22Rv1 (cell line): ENCODE measurements at regions not wholly inside any gene's neighbourhood (a gene's known extent, or its start where the extent isn't known, plus 50 kb on each side); places are given as distances from the start of the nearest gene placed in this dataset.

Experiments used
- H3K27ac ChIP-seq: fragments of 450-650 bp; 2 replicates; pipeline ENCODE4 v1.5.1; 2017
- ZFX ChIP-seq: fragments of 450-650 bp; IDR thresholded peaks from 2 replicates; pipeline ENCODE4 v1.6.1; 2017; ENCODE audit warnings: antibody characterized with exemption, borderline replicate concordance
- TF ChIP-seq, protein P1 (sequence below): fragments of 450-650 bp; IDR thresholded peaks from 2 replicates; pipeline ENCODE4 v1.5.1; 2017; ENCODE audit warnings: mild to moderate bottlenecking

DNA sequence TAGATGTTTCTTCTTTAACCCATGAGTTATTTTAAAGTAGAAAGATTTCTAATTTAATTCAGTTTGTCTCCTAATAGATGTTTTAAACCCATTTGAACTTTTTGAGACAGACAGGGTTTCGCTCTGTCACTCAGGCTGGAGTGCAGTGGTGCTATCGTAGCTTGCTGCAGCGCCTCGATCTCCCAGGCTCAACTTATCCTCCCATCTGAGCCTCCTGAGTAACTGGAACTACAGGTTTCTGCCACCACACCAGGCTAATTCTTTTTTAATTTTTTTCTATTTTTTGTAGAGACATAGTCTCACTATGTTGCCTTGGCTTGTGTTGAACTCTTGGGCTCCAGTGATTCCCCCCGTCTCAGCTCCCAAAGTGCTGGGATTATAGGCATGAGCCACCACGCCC is 53.0 kb upstream of the RAB18 start:
- TF ChIP-seq, protein P1, sequence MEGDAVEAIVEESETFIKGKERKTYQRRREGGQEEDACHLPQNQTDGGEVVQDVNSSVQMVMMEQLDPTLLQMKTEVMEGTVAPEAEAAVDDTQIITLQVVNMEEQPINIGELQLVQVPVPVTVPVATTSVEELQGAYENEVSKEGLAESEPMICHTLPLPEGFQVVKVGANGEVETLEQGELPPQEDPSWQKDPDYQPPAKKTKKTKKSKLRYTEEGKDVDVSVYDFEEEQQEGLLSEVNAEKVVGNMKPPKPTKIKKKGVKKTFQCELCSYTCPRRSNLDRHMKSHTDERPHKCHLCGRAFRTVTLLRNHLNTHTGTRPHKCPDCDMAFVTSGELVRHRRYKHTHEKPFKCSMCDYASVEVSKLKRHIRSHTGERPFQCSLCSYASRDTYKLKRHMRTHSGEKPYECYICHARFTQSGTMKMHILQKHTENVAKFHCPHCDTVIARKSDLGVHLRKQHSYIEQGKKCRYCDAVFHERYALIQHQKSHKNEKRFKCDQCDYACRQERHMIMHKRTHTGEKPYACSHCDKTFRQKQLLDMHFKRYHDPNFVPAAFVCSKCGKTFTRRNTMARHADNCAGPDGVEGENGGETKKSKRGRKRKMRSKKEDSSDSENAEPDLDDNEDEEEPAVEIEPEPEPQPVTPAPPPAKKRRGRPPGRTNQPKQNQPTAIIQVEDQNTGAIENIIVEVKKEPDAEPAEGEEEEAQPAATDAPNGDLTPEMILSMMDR = no peak
- no peak overlapping the region for H3K27ac ChIP-seq

DNA sequence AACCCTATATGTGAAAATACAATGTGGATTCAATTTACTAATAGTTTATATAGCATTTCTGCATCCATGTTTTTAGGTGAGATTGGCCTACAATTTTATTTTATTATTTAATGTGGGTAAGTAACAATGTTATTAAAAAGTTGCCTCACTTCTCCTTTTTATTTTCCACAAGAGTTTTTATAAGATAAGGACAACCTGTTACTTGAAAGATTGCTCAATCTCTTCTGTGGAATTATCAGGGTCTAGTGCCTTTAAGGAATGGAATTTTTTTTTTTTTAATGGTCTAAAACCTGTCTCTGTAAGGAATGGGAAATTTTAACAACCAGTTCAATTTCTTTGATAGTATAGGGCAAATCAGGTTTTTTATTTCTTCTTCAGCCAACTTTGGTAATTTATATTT is 53.9 kb upstream of the RAB18 start:
- H3K27ac ChIP-seq = no peak overlapping the region
- TF ChIP-seq, protein P1 = no peak
- TF ChIP-seq ZFX = no peak

DNA sequence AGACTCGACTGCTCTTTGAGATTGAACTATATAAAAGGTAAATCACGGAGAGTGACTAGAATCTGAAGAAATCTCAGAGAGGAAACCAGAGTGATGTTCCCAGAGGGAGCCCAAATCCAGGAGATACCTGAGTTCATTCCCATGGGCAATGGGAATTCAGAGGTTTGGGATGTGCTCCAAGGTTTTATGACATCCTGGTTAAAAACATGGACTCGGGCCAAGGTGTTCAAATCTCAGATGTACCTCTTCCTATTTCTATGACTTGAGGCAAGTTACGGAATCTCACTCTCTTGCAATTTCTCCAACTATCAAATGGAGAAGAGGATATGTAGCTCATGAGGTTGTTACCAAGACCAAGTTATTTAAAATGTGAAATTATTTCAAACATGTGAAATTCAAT is 54.5 kb upstream of the RAB18 start:
- H3K27ac ChIP-seq = no peak overlapping the region
- TF ChIP-seq, protein P1 = no peak
- TF ChIP-seq ZFX = no peak

DNA sequence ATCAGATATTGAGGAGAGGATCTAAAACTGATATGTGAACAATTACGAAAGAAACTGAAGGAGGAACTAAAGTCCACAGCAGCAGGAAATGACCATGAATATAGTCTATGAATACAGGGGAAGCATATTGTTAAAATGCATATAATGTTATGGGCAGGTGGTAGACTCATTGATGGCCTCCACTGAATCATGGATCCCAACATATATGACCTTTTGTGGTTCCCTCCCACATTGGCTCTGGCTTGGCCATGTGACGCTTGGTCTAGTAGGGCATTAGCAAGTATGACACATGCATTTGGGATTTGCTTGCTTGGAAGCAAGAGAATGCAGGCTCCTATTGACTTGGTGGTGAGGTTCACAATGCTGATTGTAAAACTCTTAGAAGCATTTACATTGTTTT is 55.2 kb upstream of the RAB18 start:
- no peak for TF ChIP-seq ZFX
- TF ChIP-seq, protein P1 = no peak
- no peak overlapping the region for H3K27ac ChIP-seq

DNA sequence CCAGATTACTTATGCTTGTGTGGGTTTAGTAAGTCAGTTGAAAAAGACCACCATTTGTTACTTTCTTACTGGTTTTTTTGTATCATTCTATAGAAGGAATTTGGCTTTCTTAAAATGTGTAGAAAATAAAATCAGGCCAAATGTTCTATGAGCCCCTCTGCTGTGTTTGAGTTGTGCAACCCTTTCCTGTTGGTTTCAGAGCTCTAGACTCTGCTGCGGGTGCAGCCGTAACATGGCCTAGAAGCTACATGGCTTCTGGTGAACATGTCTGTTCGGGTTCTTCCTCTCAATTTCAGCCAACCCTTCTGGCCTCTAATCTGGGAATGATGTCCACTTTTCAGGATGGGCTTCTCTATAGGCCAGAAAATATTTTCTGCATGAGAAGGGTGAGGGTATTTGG is 56.6 kb upstream of the RAB18 start:
- TF ChIP-seq, protein P1 = no peak
- TF ChIP-seq ZFX = no peak
- H3K27ac ChIP-seq = no peak overlapping the region

- H3K27ac ChIP-seq = no peak overlapping the region
- TF ChIP-seq, protein P1 = peak; percentile 71
- no peak for TF ChIP-seq ZFX
These were observed 57.8 kb upstream of the RAB18 start for GRCh38 chr10:27446091-27446918.

DNA sequence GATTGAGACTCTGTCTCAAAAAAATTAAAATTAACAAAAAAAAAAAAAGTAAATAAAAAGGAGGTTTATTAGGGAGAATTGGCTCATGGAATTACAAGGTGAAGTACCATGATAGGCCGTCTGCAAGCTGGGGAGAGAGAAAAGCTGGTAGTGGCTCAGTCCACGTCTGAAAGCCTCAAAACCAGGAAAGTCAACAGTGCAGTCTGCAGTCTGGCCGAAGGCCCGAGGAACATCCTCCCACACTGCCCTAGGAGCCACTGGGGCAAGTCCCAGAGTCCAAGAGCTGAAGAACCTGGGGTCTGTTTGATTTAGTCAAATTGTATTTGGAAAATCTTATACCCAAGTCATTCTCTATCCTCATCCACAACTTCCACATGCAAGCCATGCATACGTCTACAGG is 59.0 kb upstream of the RAB18 start:
- TF ChIP-seq, protein P1 = no peak
- TF ChIP-seq ZFX = no peak
- no peak overlapping the region for H3K27ac ChIP-seq
